NCI-H2107 treated with DMSO at 0.1 percent for 48 hours (cell line): ENCODE measurements at regions not wholly inside any gene's neighbourhood (a gene's known extent, or its start where the extent isn't known, plus 50 kb on each side); places are given as distances from the start of the nearest gene placed in this dataset.
"Not testable (repeated sequence)": the region's sequence is repeated elsewhere in the genome, so short reads cannot be mapped to it uniquely, and the experiment has no call there.

ENCODE experiments used
- DNase-seq: peaks from one replicate; lab custom pipeline; 2025; ENCODE audit not compliant: unreplicated experiment; lab: John Stamatoyannopoulos, UW

- no peak for DNase-seq
Measured at GRCh38 chr14:106204063-106204462, 677.7 kb downstream of the TMEM121 start.

- DNase-seq, result no peak
Measured at GRCh38 chr14:106207316-106207715, 680.9 kb downstream of the TMEM121 start.

- DNase-seq, result no peak
Measured at GRCh38 chr14:106208794-106209193, 682.4 kb downstream of the TMEM121 start.

GRCh38 chr14:106209755-106210154 is 683.4 kb downstream of the TMEM121 start:
- no peak for DNase-seq

- DNase-seq, result no peak
Measured at GRCh38 chr14:106210650-106211049, 684.3 kb downstream of the TMEM121 start.

GRCh38 chr14:106211334-106211900 is 685.0 kb downstream of the TMEM121 start:
- no peak for DNase-seq

GRCh38 chr14:106215229-106215628 is 688.8 kb downstream of the TMEM121 start:
- DNase-seq, result no peak

- no peak for DNase-seq
Measured at GRCh38 chr14:106216679-106217078, 690.3 kb downstream of the TMEM121 start.

- peak; percentile 18 for DNase-seq
Measured at GRCh38 chr14:106218174-106218573, 691.8 kb downstream of the TMEM121 start.

GRCh38 chr14:106222311-106222710 is 695.9 kb downstream of the TMEM121 start:
- DNase-seq, result no peak

GRCh38 chr14:106222731-106223130 is 696.3 kb downstream of the TMEM121 start:
- DNase-seq, result no peak

- no peak for DNase-seq
Measured at GRCh38 chr14:106227793-106228192, 701.4 kb downstream of the TMEM121 start.

- DNase-seq, result no peak
Measured at GRCh38 chr14:106228541-106229158, 702.3 kb downstream of the TMEM121 start.

- DNase-seq, result no peak
Measured at GRCh38 chr14:106230071-106230470, 703.7 kb downstream of the TMEM121 start.

GRCh38 chr14:106233191-106233590 is 706.8 kb downstream of the TMEM121 start:
- not testable (repeated sequence) for DNase-seq

GRCh38 chr14:106234525-106235254 is 708.3 kb downstream of the TMEM121 start:
- DNase-seq, result peak; percentile 57

- no peak for DNase-seq
Measured at GRCh38 chr14:106235356-106236159, 709.2 kb downstream of the TMEM121 start.

- no peak for DNase-seq
Measured at GRCh38 chr14:106248321-106249192, 722.2 kb downstream of the TMEM121 start.

- DNase-seq, result not testable (repeated sequence)
Measured at GRCh38 chr14:106253995-106254394, 727.6 kb downstream of the TMEM121 start.

GRCh38 chr14:106257569-106257994 is 731.2 kb downstream of the TMEM121 start:
- peak; percentile 46 for DNase-seq
